ENCODE measurements at regions not wholly inside any gene's neighbourhood (a gene's known extent, or its start where the extent isn't known, plus 50 kb on each side); places are given as distances from the start of the nearest gene placed in this dataset.
"Not testable (repeated sequence)": the region's sequence is repeated elsewhere in the genome, so short reads cannot be mapped to it uniquely, and the experiment has no call there.

DNA sequence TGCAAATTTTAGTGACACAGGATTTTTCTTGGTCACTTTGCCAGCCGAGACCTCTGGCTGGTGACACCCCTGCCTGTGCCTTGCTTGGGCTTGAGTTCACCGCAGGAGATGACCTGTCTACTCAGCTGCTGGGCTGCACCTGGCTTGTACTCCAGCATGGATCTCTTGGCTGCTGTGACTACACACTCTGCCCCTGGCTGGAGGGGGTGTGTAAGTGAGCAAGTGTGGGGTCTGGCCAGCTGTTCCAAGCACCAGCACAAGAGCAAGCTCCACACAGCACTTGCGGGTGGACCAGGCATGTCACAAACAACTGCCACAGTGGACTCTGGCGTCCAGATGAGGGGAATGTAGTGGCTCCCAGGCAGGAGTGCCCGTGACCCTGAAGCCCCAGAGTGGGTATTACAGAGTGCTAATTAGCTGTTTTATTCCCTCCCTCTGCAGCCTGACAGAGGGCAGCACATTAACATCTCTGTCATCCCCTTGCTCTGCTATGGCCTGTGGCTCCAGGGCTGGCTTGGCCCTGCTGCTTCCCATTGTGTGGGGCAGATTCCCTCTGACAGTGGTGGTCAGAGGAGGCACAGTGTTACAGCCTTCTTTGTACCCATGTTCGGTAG lies 1387.2 kb downstream of the OLFM4 start:
- no peak for DNase-seq

- DNase-seq, result not testable (repeated sequence)
Observed at GRCh38 chr13:54422946-54423345, 1394.3 kb downstream of the OLFM4 start.

- no peak for DNase-seq
Observed at GRCh38 chr13:54424344-54424743, 1395.7 kb downstream of the OLFM4 start.

- DNase-seq, result no peak
Observed at GRCh38 chr13:54433493-54434206, 1405.0 kb downstream of the OLFM4 start.

- DNase-seq, result not testable (repeated sequence)
Observed at GRCh38 chr13:54440853-54441400, 1412.3 kb downstream of the OLFM4 start.

- no peak for DNase-seq
Observed at GRCh38 chr13:54445453-54445852, 1416.8 kb downstream of the OLFM4 start.

- DNase-seq, result no peak
Observed at GRCh38 chr13:54445865-54446264, 1417.3 kb downstream of the OLFM4 start.

GRCh38 chr13:54449922-54450321 lies 1421.3 kb downstream of the OLFM4 start:
- no peak for DNase-seq

DNA sequence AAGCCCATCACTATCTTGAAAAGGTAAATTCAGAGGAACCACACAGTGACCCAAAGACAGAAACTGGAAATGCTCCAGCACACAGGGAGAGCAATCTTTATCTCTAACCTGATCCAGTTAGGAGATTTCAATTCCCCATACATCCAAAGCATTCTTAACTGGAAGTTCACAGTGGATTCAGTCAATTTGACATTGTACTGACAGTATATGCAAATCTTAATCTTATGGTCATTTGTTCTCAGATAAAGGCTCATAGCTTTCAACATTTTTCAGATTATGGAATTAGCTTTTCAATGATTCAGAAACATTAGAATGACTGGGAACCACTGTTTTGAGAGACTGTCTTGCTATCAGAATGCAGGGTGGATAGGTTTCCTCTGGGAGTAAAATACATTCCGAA lies 1455.6 kb downstream of the OLFM4 start:
- no peak for DNase-seq

DNA sequence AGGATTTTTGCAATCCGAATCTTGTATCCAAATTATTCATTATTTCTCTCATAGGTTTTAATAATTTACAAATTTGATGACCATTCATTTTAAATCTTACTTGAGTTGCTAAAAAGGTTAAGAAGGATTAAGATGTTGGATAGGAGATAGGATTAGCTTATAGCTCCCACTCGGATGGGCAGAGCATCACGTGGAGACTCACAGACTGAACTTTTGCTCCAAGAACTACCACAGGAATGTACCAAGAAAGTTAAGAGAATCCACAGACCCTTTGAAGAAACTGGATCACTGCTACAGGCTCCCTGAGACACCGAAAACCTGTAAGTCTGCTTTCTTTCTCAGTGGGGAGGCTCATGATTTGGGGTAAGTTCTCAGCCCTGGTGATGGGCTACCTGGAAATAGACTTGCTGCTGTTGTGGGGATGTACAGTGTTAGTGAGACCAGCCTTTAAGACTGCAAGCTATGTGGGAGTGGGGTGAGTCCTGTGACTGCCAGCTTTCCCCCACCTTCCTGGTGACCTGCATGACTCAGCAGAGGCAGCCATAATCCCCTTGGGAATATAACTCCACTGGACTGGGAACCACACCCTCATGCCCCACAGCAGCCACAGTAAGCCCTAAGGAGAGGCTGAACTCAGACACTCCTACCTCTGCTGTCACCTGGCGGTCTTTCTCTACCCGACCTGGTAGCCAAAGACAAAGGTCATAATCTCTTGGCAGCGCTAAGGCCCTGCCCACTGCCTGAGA lies 1458.0 kb downstream of the OLFM4 start:
- DNase-seq, result no peak

- no peak for DNase-seq
Observed at GRCh38 chr13:54489359-54489758, 1460.7 kb downstream of the OLFM4 start.

GRCh38 chr13:54492995-54493394 lies 1464.4 kb downstream of the OLFM4 start:
- no peak for DNase-seq

- DNase-seq, result no peak
Observed at GRCh38 chr13:54511366-54511765, 1482.8 kb downstream of the OLFM4 start.

GRCh38 chr13:54513254-54513653 lies 1484.6 kb downstream of the OLFM4 start:
- DNase-seq, result no peak

DNA sequence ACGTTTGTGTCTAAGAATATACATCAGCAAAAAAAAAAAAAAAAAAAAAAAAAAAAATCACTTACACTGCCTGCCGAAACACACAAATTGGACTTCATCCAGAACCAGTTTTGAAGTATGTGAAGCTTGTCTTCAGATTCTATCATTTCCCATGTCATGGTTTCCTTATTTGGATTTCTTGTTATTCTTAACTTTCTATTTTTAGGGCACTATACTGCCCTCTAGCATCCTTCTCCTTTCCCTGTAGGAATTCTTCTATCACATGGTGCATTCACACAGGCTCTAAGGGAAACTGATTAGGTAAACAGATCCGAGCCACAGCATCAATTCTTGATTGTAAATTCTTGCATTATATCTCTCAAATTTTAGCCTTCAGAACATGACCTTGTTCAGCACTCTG lies 1507.5 kb downstream of the OLFM4 start:
- no peak for DNase-seq

DNA sequence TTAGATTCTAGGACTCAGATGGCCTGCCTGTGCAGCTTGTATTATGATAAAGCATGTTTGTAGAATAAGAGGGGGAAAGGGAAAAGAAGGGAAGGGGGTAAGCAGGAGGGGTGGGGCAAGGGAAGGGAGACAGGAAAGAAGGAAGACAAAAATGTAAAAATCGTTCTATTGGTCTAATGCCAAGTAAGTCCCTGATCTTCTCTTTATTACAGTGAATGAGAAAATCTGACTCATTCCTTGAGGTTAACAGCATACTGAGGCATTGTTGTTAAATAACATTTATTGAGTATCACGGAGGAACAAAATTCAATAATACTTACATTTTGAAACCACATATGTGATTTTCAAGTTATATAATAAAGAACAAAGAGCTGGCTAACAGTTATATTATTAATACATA lies 1534.7 kb downstream of the OLFM4 start:
- DNase-seq, result no peak

GRCh38 chr13:54572037-54572436 lies 1543.4 kb downstream of the OLFM4 start:
- DNase-seq, result not testable (repeated sequence)

DNA sequence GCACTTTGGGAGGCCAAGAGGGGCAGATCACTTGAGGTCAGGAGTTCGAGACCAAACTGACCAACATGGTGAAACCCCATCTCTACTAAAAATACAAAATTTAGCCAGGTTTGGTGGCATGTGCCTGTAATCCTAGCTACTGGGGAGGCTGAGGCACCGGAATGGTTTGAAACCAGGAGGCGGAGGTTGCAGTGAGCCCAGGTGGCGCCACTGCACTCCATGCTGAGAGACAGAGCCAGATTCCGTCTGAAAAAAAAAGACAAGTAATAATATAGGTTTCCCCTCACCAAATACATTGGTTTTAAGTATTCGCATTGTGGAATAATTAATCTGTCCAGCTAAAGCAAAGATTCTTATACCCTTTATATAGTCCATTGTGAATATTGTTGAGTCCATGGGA lies 1544.6 kb downstream of the OLFM4 start:
- DNase-seq, result no peak

- no peak for DNase-seq
Observed at GRCh38 chr13:54574791-54575190, 1546.2 kb downstream of the OLFM4 start.

GRCh38 chr13:54591540-54591939 lies 1562.9 kb downstream of the OLFM4 start:
- DNase-seq, result no peak

DNA sequence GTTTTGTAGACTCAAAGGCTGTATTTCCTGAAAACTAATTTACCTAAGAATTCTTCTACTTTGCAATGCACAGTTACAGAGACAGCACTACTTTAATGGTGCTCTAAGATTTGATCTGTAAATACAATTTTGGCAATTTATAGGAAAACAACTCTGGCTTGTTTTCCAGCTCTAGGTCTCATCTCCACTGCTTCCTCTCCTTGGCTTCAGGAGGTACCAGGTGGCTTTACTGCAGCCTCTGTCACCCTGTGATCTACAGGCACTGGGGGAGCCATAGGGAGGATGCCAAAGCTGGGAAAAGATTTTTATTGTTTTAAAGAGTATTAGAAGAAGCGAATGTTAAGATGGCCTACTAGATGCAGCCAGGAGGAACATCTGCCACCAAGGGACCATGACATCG lies 1563.6 kb downstream of the OLFM4 start:
- DNase-seq, result no peak

- DNase-seq, result no peak
Observed at GRCh38 chr13:54593504-54593903, 1564.9 kb downstream of the OLFM4 start.

- DNase-seq, result no peak
Observed at GRCh38 chr13:54597540-54598088, 1569.0 kb downstream of the OLFM4 start.

All from T1000 (cell line).